Ovary (tissue), 7 donors: ENCODE measurements at regions not wholly inside any gene's neighbourhood (a gene's known extent, or its start where the extent isn't known, plus 50 kb on each side); places are given as distances from the start of the nearest gene placed in this dataset.

Source experiments
- DNase-seq, 5 donors: peaks; one replicate each; pipeline ENCODE4 v3.0.0-alpha.2; 2019 to 2020
- H3K27ac ChIP-seq, 2 donors: fragments of 200-600 bp; one replicate each; pipeline versions ENCODE4 v1.5.1 to v1.8.0; 2019 to 2022
- H3K27me3 ChIP-seq: fragments of 200-600 bp; one replicate; pipeline ENCODE4 v1.8.0; 2022
- H3K36me3 ChIP-seq: fragments of 200-600 bp; sonication (generic); one replicate; pipeline ENCODE4 v1.5.1; 2019
- H3K4me1 ChIP-seq: one replicate; pipeline ENCODE4 v1.8.1; 2013; ENCODE audit warnings: mild to moderate bottlenecking, moderate library complexity; ENCODE audit not compliant: insufficient read depth
- H3K4me3 ChIP-seq: fragments of 200-600 bp; sonication (generic); one replicate; pipeline ENCODE4 v1.5.1; 2017
- H3K9me3 ChIP-seq, 2 donors: fragments of 200-600 bp in 1 of 2; sonication (generic) in 1 of 2; one replicate each; pipeline versions ENCODE4 v1.5.1 to v1.8.1; 2013 to 2019; ENCODE audit warnings: mild to moderate bottlenecking in 1 of 2, moderate library complexity in 1 of 2
- CTCF ChIP-seq, 3 donors: fragments of 450-650 bp in 2 of 3; fragments of 200-600 bp in 1 of 3; IDR thresholded peaks; one replicate each; pipeline versions ENCODE4 v1.5.1 to v1.8.0; 2016 to 2022; ENCODE audit warnings: antibody characterized with exemption in 3 of 3, mild to moderate bottlenecking in 1 of 3
- EP300 ChIP-seq: sonication (generic); formaldehyde crosslinking; IDR thresholded peaks from one replicate; pipeline ENCODE4 v1.6.1; 2017; ENCODE audit warnings: antibody characterized with exemption
- POLR2A ChIP-seq: fragments of 450-650 bp; IDR thresholded peaks from one replicate; pipeline ENCODE4 v1.6.1; 2017; ENCODE audit warnings: antibody characterized with exemption, mild to moderate bottlenecking, moderate library complexity
- WGBS, 3 donors: extraction: QIAGEN DNeasy Blood & Tissue Kit in 1 of 3; methylation state at CpG; one replicate each; pipeline versions ENCODE4 v1.1.5 to v1.1.7; 2013 to 2017; 5-methylcytosine and 5-hydroxymethylcytosine counted together
- intact Hi-C, 4 donors: fragments of 100-400 bp; cut with DNase I; formaldehyde crosslinking; loops; one replicate each; pipeline versions ENCODE4 v1.11.0 to v1.15.1; 2022 to 2023
- donor health status: DM: no; HTN: no; CAD: no; lungs with moderate emphysema.
- donor health status: DM: no; HTN: no; CAD: no.
- donor health status: Bipolar disorder and iron deficiency.
- donor health status: DM: no; HTN: no; CAD: no.
- donor health status: DM: yes; HTN: yes; CAD: no.

- no peak overlapping the region for H3K4me3 ChIP-seq
- no peak for TF ChIP-seq POLR2A
- TF ChIP-seq CTCF (IDR thresholded peaks at IDR 0.05): no peak
- no peak for TF ChIP-seq EP300
- no peak overlapping the region for H3K27ac ChIP-seq
- intact Hi-C loops: no loop called here
- H3K36me3 ChIP-seq: no peaks in the 10 kb centered on the region
- H3K27me3 ChIP-seq: no peaks in the 10 kb centered on the region
- no peaks in the 10 kb centered on the region for H3K9me3 ChIP-seq
- no peak for DNase-seq
- H3K4me1 ChIP-seq: no peaks in the 10 kb centered on the region
- 87 to 90% (median 88%) methylated on average over 3 of the region's 3 CpGs for WGBS, 3 donors
Observed at GRCh38 chr2:16119741-16120140, 179.4 kb downstream of the MYCN start.

GRCh38 chr2:16118611-16119590, 178.6 kb downstream of the MYCN start:
- H3K4me1 ChIP-seq: no peaks in the 10 kb centered on the region
- H3K9me3 ChIP-seq: no peaks in the 10 kb centered on the region
- no peak overlapping the region for H3K4me3 ChIP-seq
- H3K36me3 ChIP-seq: no peaks in the 10 kb centered on the region
- DNase-seq: no peak
- intact Hi-C loops: no loop called here
- no peak overlapping the region for H3K27ac ChIP-seq
- H3K27me3 ChIP-seq: no peaks in the 10 kb centered on the region
- WGBS, 3 donors: 90 to 92% (median 91%) methylated on average over 5 of the region's 5 CpGs
- TF ChIP-seq EP300: no peak
- TF ChIP-seq CTCF (IDR thresholded peaks at IDR 0.05): no peak
- no peak for TF ChIP-seq POLR2A

- no peak for TF ChIP-seq CTCF (IDR thresholded peaks at IDR 0.05)
- TF ChIP-seq EP300: no peak
- no peak for TF ChIP-seq POLR2A
- no peaks in the 10 kb centered on the region for H3K27me3 ChIP-seq
- no peaks in the 10 kb centered on the region for H3K9me3 ChIP-seq
- intact Hi-C loops: no loop called here
- H3K4me1 ChIP-seq: no peaks in the 10 kb centered on the region
- no peak for DNase-seq
- H3K36me3 ChIP-seq: no peaks in the 10 kb centered on the region
- H3K27ac ChIP-seq: no peak overlapping the region
- no peak overlapping the region for H3K4me3 ChIP-seq
- 93 to 94% (median 93%) methylated on average over 9 of the region's 9 CpGs for WGBS, 3 donors
Observed at GRCh38 chr2:16117791-16118610, 177.7 kb downstream of the MYCN start.

GRCh38 chr2:16117021-16117700, 176.8 kb downstream of the MYCN start:
- Histone ChIP-seq H3K27me3 (no peaks in the 10 kb centered on the region), H3K4me3 (no peak overlapping the region), H3K36me3 (no peaks in the 10 kb centered on the region), H3K27ac (no peak overlapping the region), H3K9me3 (no peaks in the 10 kb centered on the region), H3K4me1 (no peaks in the 10 kb centered on the region)
- WGBS, 3 donors: 85 to 92% (median 85%) methylated on average over 9 of the region's 9 CpGs
- TF ChIP-seq CTCF (IDR thresholded peaks at IDR 0.05) (no peak), EP300 (no peak), POLR2A (no peak)
- no peak for DNase-seq
- intact Hi-C loops: no loop called here
